GM21360 (cell line): ENCODE measurements at regions not wholly inside any gene's neighbourhood (a gene's known extent, or its start where the extent isn't known, plus 50 kb on each side); places are given as distances from the start of the nearest gene placed in this dataset.
"Not testable (repeated sequence)": the region's sequence is repeated elsewhere in the genome, so short reads cannot be mapped to it uniquely, and the experiment has no call there.

Experiments used
- ATAC-seq: cut with Tn5 transposase; IDR thresholded peaks from one replicate; pipeline ENCODE4 v1.9.1; 2021; ENCODE audit warnings: mild to moderate bottlenecking, moderate library complexity; ENCODE audit not compliant: unreplicated experiment

DNA sequence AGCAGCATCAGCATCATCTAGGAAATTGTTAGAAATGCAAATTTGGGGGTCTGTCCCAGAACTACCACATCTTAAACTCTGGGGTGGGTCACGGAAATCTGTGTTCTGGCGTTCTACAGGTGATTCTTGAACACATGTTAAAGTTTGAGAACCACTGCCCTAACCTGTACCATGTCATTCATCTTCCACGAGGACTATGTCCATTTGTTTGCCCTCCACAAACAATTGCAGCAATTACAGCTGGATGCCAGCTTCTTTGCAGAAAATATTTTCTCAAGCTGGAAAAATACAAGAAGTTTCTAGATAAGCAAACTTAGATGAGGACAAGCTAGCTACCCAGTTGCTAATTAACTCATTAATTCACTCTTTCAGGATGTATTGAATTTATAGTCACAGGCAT, 54.1 kb downstream of the MAFB start:
- ATAC-seq: no peak

DNA sequence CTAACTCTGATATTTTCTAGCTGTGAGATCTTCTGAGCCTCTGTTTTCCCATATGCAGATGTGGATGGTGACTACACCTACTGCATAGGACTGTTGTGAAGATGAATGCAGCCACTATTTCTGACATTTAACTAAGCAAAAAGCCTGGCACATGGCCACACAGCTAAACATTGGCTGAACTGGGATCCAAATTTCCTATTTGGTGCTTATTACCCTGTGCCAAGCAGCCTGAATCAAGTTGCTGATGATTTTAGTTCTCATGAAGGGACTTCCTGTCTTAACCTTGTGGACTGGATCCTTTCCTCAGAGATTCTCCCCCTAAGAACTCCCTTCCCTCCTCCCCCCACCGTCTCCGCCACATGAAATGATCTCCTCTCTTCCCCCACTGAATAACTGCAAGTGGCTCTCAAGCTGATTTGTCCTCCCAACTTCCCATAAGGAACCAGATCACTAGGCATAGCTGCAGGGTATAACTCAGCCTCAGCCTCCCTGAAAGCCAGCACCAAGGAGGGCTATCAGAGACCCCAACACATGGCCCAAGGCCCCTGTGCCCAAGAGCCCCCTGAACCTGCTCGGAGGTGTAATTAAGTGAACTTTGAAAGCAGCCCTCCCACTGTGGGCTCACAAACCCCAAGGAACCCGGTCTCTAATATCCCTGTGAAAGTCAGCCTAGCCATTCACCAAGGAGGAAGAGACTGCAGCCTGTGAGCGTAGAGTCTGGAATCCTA, 55.7 kb downstream of the MAFB start:
- ATAC-seq: no peak

DNA sequence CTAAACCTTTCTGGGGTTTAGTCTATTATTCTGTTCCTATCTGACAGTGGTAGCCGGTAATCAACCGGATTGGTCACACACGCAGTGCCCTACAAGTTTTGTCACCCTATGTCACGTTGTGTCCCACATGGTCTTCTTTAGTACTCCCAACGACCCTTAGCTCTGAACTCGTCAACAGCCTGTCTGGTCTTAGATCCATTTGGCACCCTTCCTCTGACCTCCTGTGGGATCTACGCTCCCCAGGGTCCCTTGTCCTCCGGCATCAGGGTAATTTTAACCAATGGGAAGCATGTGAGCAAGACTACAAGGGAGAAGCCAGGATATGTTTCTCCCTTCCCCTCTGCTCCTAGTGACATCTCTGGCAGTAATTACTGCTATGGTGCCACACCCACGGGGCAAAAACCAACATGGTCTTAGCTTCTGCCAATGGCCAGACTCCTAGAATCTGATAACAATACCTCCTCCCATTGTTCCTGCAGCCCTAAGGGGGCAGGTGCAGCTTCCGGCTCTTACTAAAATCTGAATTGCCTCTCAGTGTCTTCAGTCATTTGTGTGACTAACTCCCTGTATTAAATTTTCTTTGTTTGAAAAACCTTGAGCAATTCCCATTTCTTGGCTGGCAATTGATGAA, 56.6 kb downstream of the MAFB start:
- no peak for ATAC-seq

DNA sequence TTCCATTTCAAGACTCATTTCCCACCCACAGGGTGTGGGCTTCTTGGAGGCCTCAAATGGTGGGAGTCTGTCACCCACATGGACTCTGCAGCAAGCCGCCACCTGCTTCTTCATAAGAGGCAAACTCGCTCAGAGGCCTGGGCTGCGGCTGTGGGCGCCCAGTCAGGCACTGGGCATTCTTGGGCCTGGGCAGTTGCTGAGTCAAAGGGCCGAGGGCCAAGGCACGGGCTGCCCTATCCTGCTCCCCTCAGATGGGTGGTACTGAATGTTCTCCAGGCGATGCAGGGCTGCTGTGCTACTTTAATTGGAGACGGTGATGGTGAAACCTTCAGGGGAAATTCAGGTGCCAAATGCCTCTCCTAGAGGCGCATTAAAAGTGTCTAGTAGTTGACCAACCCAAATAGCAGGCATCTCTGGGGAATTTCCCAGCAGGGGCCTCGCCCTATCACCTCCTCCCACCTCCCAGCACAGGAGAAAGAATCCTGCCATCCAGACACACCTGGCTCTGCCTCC, 57.9 kb downstream of the MAFB start:
- ATAC-seq: no peak

DNA sequence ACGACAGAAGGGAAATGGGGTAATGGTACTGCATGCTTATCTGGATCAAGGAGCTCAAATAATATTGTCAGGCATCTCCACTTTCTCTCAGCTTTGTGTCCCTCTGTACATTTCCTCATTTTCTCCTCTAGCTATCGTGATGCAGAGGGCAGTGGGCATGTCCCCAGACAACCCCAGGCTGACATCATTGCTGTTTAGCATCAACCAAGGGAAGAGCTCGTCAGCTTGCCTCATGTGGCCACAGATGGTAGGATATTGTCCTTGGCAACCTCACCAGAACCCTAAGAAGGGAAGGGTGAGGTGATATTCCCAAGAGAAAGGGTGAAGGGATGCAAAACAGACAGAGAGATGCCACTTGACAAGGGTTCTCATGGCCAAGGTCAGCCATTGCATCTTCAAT, 58.3 kb downstream of the MAFB start:
- ATAC-seq: no peak

DNA sequence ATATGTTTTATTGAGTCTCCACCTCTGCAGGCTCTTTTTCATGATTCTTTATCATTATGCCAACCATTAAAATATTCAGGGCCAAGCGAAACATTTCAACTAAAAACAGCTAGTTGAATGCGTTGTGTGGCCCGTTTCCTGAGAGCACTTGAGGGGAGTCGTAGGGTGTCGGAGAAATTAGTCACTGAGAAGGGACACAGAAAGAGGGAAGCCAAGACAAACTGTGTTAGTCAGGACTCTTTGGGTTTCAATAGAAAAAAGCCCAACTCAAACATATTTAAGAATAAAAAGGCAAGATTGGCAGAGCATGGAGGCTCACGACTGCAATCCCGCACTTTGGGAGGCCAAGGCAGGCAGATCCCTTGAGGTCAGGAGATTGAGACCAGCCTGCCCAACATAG, 58.9 kb downstream of the MAFB start:
- no peak for ATAC-seq

DNA sequence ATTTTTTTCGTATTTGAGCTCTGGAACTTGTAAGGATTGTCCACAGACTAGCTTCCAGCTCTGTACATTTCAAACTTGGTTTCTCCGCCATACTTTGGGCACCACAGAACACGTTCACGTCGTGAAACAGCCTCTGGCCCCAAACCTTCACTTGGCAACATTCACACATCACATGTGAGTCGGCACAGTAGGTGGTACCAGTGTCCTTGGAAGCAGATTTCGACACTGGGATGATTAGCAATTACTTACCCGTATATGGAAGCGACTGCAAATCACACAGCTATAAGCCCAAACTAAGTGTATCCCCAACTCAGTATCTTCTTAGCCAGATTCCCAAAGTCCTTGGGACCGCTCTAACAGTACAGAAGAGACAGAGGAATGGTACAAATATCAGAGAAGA, 60.2 kb downstream of the MAFB start:
- no peak for ATAC-seq

DNA sequence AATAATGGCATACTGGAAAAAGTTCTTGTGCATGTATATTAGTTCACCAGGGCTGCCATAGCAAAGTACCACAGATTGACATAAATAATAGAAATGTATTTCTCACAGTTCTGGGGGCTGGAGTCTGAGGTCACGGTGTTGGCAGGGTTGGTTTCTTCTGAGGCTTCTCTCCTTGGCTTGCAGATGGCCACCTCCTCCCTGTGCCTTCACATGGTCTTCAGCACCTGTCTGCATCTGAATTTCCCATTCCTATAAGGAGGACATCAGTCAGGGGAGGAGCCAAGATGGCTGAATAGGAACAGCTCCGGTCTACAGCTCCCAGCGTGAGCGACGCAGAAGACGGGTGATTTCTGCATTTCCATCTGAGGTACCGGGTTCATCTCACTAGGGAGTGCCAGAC, 70.0 kb downstream of the MAFB start:
- ATAC-seq: not testable (repeated sequence)

DNA sequence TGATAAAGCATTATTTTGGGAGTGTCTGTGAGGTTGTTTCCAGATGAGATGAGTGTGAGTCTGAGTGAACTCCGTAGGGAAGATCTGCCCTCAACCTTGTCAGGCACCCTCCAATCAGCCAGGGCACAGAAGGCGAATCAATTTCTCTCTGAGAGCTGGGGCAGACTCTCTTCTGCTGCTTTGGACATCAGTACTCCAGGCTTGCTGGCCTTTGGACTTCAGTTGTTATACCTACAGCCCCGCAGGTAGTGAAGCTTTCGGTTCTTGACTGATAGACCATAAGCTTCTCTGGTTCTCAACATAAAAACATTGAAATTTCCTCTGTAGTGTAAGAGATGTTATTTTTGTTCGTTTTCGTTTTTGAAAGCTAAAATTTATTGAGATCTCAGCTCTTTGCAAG, 71.4 kb downstream of the MAFB start:
- ATAC-seq: no peak

DNA sequence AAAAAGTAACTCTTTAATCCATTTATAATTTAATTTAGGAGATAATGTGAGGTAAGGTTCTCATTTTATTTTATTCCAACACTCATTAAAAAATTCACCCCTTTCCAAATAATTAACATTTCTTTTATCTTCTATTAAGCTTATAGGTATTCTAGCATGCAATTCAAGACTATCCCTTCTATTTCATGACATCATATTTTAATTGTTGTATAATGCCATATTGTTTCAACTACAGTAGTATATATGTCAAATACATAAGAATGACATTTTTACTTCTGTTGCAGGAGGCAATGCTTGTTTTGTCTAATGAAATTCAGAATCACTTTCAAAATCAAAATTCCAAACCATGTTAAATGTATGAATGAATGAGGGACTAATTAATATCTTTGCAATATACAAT, 76.2 kb downstream of the MAFB start:
- no peak for ATAC-seq

DNA sequence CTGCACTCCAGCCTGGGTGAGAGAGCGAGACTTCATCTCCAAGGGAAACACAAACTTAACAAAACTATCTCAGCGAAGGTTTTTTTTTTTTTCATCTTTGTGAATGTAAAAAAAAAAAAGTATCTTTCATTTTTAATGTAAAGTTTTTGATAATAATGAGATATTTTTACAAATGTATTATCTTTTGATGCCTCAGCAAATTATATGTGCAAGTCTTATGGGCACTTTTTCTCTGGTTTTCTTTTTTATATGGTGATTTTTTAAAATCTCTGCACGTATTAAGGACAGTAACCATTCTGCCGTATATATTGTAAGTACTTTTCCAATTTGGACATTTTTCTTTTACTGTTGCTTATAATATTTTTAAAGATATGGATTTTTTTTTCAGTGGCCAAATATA, 76.8 kb downstream of the MAFB start:
- no peak for ATAC-seq

DNA sequence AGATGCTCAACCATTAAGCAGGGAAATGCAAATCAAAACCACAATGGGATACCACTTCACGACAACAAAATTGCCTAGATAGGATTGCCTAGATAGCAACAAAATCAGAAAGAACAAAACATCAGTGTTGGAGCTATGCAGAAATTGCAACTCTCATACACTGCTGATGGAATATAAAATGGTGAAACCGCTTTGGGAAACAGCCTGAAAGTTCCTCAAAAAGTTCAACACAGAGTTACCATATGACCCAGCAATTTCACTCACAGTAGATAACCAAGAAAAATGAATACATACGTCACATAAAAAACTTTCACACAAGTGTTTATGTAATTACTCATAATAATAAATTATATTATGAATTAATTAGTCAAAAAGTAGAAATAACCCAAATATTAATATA, 78.3 kb downstream of the MAFB start:
- ATAC-seq: no peak

DNA sequence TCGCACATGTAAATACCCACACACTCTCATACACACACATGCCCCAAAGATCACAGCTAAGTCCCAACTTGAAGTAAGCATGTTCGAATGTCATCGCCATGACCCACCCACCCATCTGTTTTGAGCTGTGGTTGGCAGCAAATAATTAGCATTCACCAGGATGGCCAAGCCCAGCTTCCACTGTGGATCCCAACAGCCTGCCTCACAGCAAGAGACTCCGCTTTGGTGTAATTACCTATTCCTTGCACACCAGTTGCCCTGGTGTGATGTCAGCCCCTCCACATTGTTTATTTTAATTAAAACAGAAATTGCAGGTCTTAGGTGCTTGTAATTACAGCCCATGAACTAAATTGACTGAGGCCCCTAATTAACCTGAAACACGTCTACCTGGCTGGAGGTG, 81.1 kb downstream of the MAFB start:
- no peak for ATAC-seq

DNA sequence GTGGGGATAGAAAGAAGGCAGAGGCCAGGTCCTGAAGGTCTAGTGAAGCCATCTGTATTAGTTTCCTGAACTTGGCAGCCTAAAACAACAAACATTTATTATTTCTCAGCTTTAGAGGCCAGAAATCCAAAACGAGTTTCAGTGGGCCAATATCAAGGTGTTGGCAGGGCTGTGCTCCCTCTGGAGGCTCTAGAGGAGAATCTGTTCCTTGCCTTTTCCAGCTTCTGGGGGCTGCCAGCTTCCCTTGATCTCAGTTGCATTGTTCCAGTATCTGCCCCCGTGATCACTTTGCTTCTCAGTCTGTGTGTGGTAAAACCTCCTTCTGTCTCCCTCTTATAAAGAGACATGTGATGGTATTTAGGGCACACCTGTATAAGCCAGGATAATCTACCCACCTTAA, 82.4 kb downstream of the MAFB start:
- no peak for ATAC-seq

DNA sequence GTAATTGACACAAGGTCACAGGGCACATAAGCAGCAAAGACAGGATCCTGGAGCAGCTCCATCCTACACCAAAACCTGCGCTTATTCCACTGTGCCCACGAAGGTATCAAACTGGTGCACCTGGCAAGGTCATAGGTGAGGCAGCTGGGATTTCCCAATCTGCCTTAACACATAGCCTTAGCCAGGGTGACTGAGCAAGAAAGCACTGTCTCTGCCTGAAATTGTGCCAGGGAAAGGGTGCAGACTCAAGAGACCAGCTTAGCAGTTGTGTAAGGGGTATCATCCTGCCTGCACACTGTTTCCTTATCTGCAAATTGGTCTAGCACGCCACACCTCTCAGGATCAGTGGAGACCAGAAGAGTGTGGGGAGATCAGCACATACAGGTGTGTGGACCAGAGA, 82.8 kb downstream of the MAFB start:
- no peak for ATAC-seq

DNA sequence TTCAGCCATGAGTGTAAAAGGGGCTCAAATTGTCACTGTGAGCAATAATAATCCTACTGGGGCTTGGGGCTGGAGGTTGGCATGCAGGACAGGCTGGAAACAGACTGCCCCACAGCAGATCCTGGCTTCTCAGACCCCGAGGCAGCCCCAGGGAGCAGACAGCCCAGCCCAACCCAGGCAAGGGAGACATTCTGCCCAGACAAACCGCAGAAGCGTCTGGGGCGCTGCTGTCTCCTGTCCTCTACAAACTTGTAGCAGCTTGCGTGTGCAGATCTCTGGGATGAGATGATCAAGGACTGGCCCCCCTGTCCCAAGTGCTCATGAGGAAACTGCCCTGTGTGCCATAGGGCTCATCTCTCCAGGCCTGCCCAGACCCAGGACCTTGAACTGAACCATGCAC, 84.6 kb downstream of the MAFB start:
- no peak for ATAC-seq

DNA sequence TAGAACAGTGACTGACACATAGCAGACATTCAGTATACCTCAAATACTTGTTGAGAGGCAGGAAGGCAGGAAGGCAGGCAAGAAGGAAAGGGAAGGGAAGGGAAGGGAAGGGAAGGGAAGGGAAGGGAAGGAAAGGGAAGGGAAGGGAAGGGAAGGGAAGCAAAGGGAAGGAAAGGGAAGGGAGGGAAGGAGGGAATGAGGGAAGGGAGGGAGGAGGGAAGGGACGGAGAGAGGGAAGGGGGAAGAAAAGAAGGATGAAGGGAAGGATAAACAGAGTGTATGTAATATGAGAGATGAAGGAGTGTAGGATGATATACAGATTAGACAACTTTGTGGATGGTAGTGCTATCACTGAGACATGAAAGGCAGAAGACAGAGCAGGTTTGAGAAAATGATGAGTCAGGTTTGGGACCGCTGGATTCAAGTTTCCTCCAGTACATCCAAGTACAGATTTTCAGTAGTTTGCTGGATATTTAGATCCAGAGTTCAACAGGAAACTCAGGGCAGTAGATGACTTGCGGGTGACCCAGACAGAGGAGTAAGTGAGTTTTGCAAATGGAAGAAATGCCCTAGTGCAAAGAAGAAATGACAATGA, 85.9 kb downstream of the MAFB start:
- ATAC-seq: no peak

DNA sequence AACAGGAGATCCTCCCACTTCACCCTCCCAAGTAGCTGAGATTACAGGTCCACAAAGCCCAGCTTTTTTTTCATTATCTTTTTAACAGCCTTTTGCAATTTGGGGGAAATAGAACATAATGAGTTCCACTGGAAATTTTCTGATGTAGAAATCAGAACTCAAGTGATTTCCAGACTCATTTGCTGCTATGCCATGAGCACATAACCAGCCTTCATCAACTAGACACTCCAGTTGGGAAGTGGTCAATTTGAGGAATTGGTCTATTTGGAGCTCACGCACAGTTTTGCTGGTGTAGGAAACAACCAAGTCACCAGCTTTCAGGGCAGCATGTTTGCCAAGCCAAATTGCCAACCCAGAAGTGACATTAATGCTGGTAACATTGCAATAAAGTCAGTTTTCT, 86.7 kb downstream of the MAFB start:
- no peak for ATAC-seq

DNA sequence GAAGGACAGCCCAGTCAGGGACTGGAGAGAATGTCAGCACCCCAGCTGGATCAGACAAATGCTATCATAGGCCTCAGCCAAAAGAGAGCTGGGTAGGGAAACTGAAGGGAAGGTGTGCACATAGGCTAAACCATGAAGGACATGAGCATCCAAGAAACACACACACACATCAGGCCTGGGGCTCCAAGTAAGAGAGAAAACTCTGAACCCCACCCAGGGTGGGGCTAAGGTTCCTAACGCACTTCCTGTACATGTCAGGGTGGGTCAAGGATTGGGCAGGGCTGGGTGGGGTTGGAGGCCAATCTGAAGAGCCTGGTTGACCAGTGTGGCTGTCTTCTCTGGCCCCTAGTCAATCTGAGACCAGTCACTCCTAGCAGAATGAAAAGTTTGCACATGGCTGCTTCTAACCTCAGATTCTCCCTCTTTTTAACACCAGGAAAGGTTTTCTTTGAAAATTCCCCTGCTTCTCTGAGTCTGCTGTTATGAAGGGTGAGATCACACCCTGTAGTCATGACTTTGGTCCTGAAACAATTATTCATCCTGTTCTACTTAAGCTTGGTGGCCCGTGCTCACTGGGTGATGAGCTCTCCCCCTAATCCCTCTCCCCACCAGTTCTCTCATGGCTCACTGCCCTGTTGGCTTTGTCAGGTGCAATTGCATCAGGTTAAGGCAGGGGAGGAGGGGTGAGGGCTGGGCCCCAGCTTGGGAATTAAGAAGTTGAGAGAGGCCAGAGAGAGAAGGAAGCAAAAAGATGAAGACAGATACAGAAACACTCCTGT, 88.4 kb downstream of the MAFB start:
- ATAC-seq: no peak

DNA sequence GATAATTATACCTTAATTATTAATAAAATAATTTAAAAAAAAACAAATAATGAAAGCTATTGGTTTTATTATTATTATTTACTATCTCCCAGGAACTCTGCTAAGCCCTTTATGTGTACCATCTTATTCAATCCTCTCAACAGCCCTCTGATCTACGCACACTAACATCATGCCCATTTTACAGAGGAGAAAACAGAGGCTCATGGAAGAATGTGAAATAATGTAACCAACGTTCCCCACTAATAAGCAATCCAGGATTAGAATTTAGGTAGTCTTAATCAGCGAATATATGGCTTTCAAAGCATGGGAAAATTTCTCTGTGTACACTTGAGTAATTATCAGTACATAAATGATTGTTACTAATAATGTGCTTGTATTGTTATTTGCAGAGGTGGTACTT, 89.0 kb downstream of the MAFB start:
- no peak for ATAC-seq

DNA sequence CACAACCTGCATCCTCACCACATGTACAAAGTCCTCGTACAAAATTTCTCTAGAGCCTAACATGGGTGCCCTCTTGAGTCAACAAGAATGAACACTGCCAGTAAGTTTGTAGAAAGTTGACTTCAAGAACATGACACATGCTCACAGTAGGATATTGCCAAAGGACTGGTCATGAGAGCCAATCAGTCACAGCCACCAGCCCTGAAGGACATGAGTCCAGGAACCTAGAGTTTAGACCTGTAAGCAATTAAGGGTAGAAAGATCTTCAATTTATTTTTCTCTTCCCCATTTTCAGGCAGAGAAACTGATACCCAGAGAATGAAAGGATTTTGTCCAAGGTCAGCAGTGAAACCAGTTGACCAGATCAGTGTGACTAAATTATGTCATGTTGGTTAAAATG, 96.1 kb downstream of the MAFB start:
- no peak for ATAC-seq

DNA sequence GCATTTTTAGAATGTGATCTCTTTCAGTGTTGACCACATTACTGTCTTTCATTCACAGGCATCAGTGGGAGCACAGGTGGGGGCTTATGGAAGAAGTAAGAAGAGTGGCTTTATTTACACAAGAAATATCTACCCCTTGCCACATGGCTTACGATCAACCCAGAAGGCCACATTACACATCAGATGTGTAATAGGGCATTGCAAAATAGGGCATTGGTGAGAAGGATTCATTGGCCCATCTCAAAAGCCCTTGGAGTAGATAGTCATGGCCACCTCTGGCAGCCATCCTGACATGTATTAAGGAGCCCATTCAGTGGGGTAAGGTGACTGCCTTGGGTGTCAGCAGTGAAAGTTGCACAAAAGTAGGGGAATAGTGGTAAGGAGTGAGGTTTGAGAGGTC, 97.5 kb downstream of the MAFB start:
- ATAC-seq: no peak
